Amniotic epithelial cell (primary cell): ENCODE measurements at regions not wholly inside any gene's neighbourhood (a gene's known extent, or its start where the extent isn't known, plus 50 kb on each side); places are given as distances from the start of the nearest gene placed in this dataset.

Source experiments
- DNase-seq: peaks from one replicate; pipeline ENCODE4 v3.0.0-alpha.2; 2010; ENCODE audit warnings: low read depth

- DNase-seq, result no peak
Observed at GRCh38 chr10:85226596-85226995, 898.2 kb downstream of the CCSER2 start.

GRCh38 chr10:85228726-85229125 lies 900.3 kb downstream of the CCSER2 start:
- no peak for DNase-seq

- DNase-seq, result no peak
Observed at GRCh38 chr10:85231534-85232270, 903.3 kb downstream of the CCSER2 start.

GRCh38 chr10:85235258-85235657 lies 906.9 kb downstream of the CCSER2 start:
- DNase-seq, result no peak

DNA sequence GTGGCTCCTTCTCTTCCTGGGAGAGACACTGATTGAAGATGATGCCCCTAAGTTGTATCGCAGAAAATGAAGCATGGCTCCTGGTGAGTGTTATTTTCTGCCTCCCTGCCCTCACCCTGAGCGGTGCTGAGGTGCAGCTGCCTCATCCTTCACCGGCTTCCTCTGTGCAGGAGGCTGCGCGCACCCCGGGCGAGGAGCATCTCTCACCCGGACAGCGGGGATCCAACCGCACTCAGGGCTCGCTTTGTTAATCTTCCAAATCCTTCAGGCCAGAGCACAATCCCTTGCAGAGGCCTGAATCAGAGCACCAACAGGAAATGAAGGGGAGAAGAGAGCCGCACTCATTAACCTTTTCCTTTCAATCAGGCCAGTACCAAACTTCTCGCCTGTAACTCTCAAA lies 910.3 kb downstream of the CCSER2 start:
- DNase-seq, result no peak

DNA sequence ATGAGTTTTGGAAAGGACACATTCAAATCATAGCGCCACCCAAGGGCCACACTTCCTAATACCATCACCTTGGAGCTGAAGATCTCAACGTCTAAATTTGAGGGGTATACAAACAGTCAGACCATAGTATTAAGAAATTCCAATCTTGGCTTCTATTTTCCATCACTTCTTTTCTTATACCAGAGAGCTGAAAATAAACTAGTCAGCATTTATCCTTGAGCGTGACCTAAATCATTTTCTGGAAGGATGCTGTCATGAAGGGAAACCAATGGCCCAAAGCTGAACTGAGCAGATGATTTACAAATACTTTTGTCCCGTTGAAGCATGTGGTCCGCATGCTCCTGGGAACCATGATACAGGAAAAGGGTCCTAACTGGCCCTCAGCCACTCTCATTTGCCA lies 921.9 kb downstream of the CCSER2 start:
- no peak for DNase-seq

- no peak for DNase-seq
Observed at GRCh38 chr10:85256481-85256880, 928.1 kb downstream of the CCSER2 start.

DNA sequence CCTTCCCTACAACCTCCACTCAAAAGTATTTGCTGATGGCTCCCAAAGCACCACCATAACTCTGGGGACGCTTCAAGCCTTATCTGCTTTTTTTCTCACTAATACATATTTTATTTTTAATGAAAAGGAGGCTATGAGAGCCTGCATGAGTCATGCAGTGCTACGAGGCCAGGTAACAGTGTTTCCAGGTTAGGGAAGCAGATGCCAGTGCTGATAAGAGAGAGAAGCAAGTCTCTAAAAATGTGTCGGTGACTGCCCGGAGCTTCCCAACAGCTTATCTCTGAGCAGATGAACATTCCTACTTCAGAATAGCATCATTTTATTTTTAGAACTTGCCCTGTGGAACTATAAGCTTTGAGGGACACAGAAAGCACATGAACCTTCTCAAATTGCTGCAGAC lies 931.5 kb downstream of the CCSER2 start:
- no peak for DNase-seq

DNA sequence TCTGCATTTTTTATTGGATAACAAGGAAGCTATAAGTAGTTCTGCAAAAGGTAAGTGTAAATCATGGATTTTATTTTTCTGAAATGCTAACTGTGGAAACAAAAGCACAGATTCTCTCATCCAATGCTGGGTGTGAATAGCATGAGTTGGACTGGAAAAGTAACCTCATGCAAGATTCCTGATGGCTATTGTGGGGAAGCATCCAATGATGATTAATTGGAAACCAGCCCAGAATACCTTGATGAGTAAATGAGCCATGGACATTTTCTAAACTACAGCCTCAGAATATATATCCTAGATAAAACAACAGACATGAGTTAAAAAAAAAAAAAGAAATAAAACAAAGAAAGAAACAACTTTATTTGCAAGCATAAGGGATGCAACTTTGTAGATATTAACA lies 934.6 kb downstream of the CCSER2 start:
- no peak for DNase-seq

DNA sequence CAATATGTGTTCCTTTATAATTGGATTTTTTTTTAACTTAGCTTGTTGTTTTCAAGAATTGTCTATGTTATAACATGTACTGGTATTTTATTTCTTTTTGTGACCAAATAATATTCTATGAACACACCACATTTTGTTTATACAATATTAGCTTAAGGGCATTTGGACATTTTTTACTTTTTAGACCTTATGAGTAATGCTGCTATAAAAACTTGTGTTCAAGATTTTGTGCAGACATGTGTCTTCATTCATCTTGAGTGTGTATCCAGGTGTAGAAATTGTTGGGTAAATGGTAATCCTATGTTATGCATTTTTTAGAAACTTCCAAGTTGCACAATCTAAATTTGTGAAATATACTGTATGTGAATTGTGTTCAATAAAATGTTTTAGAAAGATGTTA lies 936.7 kb downstream of the CCSER2 start:
- no peak for DNase-seq

DNA sequence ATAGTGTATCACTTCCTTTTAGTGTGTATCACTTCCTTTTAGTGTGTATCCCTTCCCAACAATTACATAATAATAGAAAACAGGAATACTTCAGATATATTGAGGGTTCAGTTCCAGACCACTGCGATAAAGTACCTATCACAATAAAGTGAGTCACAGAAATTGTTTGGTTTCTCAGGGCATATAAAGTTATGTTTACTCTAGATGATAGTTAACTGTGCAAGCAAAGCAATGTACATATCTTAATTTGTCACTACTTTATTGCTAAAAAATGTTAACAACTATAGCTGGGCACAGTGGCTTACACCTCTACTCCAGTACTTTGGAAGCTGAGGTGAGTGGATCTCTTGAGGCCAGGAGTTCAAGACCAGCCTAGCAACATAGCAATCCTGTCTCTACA lies 938.4 kb downstream of the CCSER2 start:
- no peak for DNase-seq

GRCh38 chr10:85280014-85280413 lies 951.6 kb downstream of the CCSER2 start:
- DNase-seq, result no peak

DNA sequence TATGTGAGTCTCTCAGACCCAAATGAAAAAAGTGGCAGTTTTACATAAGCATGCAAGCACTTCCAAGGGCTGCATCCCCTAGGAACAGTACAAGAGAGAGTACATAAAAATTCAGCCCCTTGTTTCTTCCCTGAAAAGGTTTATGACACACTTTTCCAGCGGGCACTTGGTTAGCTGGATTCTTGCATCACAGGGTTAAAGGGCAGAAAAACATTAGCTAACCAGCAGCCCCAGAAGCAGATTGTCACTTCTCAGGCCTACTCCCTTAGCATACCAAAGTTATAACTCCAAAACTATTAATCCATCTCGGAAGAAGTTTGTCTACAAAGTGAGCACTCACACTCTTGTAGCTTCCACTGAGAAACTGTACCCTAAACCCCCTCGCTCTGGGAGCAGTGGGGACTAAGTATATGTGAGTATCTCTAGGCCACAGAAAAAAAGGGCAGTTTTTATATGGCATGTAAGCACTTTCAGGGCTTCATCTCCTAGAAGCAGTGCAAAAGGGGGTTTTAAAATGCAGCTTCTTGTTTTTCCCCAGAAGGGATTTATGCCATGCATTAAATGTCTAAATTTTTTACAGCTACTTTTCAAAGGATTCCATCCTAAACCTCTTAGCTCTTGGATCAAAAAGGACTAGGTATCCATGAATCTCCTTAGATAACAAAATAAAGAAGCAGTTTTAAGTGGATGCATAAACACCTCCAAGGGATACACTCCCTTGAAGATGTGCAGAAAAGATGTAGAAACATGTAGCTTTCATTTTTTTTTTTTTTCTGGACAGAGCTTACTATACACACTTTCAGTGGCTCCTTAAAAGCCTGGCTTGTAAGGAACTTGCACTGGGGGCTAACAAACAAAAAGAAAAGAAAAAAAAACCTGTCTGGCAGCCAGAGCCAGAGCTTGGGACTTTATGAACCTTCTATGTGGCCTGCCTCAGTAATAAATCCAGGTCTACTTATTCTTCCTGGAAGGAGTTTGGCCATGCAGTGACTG lies 956.7 kb downstream of the CCSER2 start:
- no peak for DNase-seq

DNA sequence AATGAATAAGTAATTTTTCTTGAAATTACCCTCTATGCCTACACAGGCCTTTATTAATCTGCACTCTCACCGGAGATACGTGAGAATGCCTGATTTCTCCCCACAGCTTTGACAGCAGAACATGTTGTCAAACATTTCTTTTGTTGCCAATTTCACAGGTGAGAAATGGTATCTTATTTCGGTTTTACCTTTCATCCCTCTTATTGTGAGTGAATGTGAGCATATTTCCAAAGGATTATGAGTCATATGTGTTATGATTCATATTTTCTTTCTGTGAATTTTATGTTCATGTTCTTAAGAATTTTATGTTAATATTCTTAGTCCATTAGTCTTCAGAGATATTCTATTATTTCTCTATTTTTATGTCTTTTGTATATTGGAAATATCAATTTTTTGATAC lies 965.1 kb downstream of the CCSER2 start:
- DNase-seq, result no peak

DNA sequence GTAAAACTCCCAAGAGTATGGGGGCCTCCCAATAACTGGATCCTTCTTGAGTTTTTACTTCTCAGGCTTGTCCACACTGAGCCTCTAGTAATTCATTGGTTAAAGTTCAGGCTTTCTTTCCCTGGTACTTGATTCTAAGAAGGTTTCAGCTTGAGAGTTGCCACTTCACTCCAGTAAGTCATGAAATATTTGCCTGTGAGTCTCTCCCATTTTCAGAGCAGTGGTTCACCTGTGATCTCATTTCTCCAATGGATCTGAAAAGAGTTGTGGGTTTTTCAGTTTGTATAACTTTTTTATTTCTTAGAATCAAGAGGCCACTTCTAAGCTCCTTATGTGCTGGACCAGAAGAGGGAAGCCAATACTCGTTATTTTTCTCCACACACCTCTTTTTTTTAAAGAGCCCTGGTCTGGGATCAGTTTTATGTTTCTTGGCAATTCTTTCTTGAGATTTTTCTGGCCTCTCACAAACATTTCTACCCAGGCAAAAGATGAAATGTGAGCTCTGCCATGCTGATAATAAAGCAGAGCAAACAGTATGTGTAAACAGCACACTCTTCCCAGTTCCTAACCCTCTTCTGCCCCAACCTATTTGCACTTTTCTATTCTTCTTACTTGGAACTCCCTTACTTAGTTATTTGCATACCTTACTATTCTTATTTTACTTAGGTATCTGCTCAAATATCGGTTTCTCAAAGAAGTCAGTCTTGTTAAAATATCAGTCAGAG lies 983.4 kb downstream of the CCSER2 start:
- no peak for DNase-seq

DNA sequence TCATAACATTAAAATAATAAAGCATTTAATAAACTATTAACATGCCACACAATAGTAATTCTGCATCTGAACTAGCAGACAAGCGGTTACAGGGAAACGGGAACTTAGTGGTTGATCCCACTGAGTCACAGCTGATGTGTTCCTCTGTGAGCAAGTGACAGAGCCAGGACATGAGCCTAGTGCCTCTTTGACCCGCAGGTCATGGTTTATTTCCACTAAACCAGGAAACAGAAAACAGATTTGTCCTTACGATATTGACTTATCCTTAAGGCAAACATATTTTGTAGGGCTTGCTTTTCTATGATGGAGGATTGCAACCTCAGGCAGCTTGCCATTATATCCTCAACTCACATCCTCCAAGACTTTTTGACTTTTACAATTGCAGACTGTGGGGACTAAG lies 987.3 kb downstream of the CCSER2 start:
- no peak for DNase-seq

- no peak for DNase-seq
Observed at GRCh38 chr10:85316276-85316675, 987.9 kb downstream of the CCSER2 start.

GRCh38 chr10:85317827-85318226 lies 989.4 kb downstream of the CCSER2 start:
- no peak for DNase-seq

DNA sequence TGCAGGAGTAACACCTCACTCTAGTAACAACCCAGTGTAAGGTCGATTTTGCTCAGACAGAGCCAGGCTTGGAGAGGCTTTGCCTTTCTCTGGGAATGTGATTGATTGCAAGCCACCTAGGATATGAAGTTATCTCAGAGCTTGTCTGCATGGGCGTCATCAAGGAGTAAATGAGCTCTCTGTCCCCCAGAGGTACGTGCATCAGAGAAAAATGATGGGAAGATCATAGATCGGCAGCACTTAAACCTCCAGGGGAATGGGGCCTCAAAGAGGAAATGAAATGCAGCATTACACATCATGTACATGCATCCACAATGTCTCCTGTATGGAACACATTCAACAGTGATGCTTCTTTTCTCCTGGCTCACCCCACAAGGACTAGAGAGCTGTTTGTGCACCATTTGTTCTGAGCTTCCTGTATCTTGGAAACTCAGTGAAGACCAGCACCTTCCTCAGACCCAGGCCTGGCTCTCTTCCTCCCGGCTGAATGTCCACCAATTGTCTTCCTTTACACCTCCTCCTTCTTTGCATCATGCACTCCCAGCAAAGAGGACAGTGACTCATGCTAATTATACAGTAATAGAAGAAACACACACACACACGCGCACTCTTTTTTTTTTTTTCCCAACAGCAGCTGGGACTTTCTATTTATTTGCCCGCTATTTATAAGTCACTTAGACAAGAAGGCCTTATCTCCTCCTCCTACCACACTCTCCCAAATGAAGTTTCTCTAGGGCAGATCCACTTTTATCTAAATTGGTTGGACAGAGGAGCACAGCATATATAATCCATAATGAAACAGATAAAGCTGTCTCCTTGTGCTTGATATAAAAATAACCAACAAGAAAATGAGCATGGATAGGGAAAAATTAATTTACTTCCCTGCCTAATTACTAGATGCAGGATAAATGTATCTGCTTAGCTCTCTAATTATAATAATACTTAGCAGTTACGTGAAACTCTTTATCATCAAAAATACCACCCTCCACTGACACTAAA lies 990.7 kb downstream of the CCSER2 start:
- DNase-seq, result no peak

- DNase-seq, result no peak
Observed at GRCh38 chr10:85319826-85320225, 991.4 kb downstream of the CCSER2 start.

GRCh38 chr10:85333594-85333993 lies 1005.2 kb downstream of the CCSER2 start:
- no peak for DNase-seq
